Right hindlimb (tissue), 1 donor: ENCODE measurements at regions not wholly inside any gene's neighbourhood (a gene's known extent, or its start where the extent isn't known, plus 50 kb on each side); places are given as distances from the start of the nearest gene placed in this dataset.
A peak's percentile ranks its signal among the peaks of the same experiment; 100 is the strongest.

Experiments used
- DNase-seq: peaks from one replicate; pipeline ENCODE4 v3.0.0-alpha.2; 2018

DNA sequence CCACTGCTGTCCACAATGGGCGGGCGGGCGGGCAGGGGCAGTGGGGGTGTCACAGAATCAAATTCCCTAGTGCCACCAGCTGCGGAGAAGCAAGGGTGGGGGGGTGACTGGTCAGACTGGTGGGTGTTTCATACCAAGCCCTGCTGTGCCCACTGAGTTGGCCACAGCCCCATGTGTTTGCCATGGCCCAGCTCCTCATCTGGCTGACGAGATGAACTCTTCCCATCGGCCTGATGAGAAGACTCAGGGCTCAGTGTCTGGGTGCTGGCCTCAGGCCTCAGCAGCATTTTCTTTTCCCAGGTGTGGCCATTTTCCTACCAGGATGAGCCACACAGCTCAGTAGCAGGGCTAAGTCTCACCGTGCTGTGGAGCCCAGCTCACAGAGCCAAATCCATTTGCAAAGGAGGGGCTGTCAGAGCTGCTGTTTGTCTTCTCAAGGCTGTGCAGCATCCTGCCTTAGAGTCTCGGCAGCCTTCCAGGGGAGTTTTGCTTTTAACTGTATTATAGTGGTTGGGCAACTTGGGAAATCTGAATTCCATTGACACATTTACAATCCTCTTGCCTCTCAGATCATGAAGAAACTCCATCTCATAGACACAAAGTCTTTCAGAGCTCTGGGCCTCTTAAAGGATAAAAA, 176.8 kb downstream of the ABHD5 start:
- no peak for DNase-seq

DNA sequence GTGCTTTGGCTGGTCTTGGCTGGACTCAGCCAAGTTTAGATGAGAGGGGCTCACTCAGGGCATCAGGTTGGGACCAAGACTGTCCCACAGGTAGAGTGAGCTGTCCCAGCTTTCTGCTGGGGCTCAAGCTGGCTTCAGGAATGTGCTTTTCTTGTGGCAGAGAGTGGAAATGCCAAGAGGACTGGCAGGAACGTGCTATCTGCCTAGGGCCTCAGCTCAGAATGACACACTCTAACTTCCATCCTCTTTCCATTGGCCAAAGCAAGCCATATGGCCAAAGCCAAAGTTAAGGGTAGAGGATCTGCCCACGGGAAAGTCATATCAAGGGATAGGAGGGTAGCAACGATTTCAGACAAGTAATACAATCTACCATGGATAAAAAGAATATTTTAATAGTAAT, 178.8 kb downstream of the ABHD5 start:
- DNase-seq: no peak

DNA sequence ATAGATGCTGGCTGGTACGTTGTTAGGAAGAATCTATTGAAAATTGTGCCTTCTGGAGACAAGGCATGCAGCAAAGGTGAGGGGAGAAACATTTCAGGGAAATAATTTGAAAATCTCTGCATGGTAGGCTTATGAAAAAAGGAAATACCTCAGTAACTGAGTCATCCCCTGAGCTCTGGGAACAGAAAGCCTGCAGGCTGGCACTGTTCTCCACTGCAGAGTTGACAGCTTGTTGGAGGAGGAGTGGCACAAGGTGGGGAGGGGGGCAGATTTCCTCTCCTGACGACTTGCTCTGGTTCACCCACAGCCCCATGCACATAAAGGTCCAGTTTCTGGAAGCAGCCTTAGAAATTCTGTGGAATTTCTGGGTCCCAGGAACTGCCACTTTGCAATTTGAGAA, 179.4 kb downstream of the ABHD5 start:
- no peak for DNase-seq

DNA sequence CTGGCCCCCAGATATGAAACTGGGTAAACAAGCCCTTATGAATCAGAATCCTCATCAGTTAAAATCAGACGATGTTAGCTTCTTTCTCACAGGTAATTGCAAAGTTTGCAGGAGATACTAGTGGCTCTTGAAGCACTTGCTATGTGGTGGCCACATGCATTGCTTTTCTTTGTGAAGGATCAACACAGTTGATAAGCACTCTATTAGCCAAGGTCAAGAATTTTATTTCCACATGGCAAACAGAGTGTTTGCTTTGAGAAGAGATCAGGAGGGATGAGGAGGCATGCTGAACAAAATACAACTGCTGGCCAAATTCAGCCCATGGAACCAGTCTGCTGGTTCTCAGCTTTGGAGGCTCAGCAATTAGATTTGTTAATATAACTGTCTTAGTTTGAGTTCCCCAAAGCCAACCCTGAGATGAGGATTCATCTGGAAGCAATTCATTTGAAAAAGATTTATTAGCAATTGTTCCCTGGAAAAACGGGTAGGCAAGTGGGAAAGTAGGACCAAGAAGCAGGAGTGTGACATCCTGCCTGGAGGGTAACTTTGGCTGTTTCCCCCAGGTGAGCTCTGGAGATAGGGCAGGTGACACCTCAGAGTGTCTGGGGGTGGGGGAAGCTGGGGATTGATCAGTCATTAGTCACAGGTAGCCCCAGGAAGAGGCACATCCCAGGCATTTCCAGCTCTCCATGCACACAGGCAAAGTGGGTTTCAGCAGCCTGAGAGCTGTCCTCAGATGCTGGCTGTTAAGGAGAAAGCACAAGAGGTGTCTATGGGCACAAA, 180.3 kb downstream of the ABHD5 start:
- no peak for DNase-seq

DNA sequence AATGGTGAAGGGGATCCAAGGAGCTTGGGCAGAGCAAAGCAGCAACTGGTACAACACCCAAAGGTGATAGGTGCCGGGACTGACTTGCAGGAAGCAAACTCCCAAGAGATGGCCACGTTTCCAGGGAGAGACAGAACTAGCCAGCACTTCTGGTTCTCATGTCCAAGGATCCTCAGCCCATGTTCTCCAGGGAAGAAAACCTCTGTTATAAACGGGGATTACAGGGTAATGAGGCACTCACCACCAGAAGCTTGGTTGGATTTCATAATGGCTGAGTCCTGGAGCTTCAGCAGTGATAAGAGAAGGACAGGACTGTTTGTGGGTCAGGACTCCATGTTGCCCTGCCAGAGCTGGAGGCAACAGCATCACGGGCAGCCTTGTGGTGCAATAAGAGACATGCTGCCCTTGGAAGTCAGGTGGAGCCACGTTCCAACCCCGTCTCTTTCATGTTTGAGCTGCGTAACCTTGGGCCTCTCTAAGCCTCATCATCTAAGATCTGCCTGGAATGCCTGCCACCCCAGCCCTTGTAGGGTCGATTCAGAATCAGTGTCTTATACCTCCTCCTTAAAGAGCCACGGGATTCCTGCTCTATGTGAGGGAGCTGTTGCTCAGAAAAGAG, 181.0 kb downstream of the ABHD5 start:
- no peak for DNase-seq

DNA sequence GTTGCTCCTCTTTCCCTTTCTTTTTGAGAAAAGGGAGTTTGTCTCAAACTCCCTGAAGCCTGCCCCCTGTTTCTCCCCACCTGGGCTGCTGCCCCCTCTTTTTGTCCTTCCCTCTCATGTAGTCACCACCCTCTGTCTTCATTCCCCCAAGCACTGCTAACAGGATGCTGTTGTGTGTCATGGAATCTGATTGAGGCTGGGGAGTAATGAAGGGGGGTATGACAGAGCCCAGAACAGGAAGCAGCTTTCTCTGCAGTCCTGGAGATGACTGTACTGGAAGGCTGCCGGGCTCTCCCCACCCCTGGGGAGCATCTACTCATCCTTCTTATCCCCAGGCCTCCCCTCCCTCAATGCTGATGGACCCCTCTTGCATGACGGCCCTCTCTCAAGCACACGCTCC, 181.6 kb downstream of the ABHD5 start:
- no peak for DNase-seq

DNA sequence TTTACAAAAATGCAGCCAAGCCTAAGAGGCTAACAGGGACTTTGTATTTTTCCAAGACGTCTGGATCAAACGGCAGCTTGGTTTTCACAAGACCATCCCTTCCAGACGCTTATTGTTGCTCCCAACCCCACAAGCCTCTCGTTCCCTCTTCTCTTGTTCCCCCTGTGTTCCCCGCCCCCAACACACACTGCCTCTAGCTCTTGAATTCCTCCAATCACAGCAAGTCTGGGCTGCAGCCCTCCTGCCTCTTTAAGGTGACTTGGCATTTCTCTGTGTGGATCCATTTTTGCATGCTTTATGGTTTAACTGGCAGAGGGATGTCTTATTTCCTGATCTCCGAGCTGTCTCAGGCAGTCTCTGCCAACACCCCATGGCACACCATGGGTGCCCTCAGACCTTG, 182.2 kb downstream of the ABHD5 start:
- no peak for DNase-seq

DNA sequence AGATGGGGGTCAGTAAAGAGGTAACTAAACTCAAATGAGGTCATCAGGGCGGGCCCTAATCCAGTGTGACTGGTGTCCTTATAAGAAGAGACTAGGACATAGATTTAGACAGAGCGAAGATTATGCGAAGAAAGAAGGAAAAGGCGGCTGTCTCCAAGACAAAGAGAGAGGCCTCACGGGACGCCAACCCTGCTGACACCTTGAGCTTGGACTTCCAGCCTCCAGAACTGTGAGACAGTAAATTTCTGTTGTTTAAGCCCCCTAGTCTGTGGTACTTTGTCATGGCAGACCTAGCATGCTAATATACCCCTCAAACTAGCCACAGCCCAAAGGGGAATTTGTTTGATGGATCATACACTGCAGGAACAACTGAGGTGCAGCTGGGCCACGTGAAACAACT, 183.0 kb downstream of the ABHD5 start:
- DNase-seq: no peak

DNA sequence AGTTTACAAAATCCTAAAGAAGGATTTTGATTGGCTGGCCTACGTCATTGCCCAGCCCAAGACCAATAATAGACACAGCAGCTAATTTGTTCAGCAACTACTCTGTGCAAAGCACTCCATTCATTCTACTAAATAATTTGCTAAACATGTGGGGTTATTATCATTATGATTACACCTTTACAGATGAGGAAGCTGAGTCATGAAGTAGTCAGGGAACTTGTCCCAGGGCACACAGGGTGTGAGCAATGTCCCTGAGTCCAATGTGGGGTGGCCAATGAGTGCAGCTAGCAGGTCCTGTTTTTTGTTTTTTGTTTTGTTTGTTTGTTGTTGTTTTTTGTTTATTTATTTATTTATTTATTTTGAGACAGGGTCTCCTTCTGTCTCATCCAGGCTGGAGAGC, 183.6 kb downstream of the ABHD5 start:
- DNase-seq: no peak

DNA sequence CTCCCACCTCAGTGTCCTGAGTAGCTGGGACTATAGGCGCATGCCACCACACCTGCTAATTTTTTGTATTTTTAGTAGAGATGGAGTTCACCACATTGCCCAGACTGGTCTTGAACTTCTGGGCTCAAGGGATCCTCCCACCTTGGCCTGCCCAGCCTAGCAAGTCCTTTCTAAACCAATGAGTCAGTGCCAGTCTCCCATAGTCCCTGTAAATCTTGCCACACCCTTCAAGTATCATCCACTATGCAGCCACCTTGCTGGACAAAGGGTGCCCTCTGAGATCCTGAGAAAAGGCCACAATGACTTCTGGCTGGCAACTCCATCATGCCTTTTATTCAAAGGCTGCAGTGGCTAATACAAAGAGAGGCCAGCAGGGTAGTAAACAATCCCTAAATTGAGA, 184.0 kb downstream of the ABHD5 start:
- DNase-seq: no peak

DNA sequence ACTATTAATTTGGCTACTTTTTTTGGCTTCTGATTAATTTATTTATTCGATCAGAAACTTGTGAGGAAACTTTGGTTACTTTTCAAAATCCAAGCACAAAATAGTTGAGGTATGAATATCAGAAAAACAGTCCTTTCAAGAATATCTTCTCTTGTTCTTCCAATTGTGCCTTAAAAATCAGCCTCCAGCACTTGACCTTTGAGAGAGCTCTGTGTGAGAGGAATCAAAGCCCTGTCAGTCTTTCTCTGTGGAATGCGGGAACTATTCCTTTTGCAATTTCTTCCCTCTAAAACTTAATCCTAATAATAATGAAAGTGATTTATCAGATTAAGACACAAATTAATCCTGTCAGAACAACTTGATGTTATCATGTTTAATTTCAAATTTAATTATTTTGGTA, 185.9 kb downstream of the ABHD5 start:
- no peak for DNase-seq

DNA sequence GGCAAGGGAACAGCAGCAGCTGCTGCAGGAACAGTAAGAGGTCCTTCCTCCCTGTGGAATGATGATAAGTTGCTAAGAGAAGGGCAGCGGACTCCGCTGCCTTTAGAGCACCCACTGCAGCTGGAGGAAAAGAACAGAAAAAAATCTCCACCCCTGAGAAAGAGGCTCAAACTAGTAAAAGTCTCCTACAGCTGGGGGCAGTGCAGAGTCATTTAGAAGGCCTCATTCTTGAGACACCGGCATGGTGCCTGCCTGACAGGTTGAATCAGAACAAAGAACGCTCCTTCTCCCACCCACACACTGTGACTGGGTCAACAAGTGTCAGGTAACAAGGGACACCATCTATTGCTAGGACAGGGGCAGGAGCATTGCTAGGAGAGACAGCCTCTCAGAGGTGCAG, 188.4 kb downstream of the ABHD5 start:
- no peak for DNase-seq

DNA sequence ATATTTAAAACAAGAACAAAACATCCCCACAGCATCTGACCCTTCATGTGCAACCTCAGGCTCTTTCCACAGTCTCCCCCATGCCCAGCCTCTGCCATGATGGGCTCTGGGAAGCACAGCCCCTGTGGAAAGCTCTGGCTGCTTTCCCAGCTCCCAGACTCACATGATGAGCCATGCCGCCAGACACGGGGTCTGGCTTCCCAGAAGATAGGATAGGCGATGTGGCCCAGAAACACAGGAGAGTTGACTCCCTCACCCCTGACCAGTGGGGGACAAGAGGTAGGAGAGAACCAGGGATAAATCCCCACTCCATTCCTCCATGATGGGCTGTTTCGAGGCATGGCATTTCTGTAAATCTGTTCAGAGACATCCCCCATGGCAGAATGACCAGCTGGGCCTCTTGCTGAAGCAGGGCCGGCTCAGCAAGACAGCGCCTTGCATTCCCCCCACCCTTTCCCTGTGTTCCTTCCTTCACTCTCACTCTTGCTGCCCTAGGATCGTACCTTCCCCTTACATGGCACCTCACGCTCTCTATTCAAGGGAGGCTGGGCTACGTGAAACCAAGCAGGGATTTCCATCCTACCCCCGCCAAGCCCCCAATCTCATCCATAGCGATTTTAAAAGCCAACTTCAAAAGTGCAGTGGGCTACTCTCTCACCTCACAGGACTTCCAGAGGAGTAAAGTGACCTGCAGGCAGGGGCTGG, 192.4 kb downstream of the ABHD5 start:
- no peak for DNase-seq

DNA sequence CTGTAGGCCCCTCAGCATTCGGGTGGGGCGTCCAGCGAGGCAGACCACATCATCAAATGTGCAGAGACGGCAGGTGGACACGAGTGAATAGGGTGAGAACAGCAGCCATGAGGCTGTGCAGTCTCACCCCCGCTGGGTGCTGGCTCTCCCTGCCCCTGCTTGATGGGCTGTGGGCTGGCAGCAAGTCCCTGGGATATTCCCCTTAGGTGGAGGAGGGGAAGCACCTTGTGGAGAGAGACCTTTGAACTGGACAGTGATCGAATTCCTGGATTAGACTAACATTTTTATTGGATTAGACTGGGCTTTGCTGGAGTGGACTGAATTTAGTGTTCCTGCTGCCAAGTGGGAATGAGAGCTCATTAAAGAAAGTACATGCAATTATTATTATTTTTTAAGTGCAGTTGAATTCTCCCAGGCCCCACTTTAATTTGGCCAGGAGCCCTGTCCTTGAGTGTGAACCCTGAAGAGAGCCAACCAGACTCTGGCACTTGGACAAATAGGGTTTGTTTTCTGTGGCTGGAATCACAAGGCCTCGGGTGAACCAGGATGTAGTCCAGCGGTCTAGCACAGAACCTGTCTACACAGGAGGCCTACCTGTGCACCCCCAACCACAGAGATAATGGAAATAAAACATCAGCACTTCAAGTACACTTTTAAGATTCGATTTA, 193.1 kb downstream of the ABHD5 start:
- no peak for DNase-seq

DNA sequence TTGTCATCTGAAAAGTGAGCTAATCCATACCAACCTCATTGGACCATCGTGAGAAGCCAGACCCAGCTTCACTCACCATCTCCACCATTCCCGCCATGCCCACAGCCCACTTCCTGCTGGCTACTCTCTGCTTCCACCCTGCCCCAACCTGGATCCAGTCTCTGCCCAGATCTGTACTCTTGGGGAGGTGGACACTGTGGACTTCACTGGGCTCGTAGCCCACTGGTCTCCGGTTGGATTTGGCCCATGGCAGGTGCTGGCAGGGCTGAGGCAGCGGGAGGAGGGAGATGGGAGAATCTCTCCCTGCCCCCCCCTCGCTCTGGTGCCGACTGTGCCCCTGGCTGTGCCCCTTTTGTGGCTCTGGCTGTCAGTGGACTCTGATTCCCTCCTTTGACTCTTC, 193.8 kb downstream of the ABHD5 start:
- DNase-seq: no peak

DNA sequence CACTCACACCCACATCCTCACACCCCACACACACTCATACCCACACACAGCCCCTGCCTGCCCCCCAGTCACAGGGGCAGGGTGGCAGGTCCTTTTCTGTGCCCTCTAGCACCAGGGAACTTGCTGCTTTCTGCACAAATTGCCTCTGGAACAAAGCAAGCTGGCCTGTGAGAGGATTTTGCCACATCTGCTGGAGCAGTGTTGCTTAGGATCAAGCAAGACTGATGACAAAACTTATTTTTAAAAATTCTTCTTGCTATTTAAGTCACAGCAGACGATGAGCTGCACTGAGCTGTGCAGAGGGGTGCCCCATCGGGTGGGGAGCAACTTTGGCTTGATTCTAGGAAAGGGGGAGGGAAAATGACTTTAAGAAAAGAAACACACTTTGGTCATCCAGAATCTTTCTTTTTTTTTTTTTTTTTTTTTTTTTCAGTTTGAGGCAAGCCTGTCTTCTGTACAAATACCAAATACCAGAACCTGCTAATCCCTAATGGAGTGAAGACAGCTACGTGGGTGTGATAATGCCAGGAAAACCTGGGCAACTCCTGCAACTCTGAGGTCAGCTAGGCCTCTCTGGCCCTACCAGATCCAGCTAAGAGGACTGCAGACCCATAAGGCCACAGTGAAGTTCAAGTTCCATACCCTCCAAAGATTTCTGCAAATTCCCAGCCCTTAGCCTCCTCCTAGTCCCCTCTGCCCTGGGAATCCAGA, 195.3 kb downstream of the ABHD5 start:
- DNase-seq: no peak

DNA sequence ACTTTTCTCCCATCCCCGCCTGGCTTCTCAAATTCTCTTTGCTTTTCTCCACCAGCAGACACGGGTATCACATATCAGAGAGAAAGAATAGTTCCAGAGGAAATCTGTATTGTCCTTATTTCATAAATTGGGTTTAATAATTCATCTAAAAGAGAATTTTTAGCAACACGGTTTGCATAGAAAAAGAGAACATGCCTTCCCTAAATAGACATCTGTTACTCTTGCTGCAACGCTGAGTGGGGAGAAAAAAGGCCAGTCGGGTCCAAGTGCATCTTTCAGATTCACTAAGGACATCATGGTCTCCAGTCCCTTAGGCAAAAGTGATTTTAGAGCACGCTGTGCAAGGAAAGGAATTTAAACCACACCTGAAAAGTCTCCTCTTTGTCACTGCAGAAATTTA, 201.3 kb downstream of the ABHD5 start:
- DNase-seq: no peak

DNA sequence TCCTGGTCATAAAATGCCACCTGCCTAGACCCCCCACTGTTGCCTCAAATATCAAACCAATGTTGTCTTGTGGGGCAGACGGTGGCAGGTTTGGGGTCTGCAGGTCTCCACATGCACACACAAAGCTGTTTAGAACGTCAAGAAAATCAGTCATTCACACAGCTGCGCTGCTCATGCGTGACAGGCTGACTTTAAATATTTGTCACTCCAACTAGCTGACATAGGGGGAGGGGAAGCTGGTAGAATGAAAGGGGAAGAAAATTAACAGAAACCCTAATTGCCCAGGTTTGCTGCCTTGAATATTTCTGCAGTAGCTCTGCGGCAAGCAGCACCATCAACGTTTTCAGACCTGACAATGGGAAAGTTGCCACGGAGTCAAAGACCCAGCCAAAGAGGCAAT, 201.8 kb downstream of the ABHD5 start:
- no peak for DNase-seq

DNA sequence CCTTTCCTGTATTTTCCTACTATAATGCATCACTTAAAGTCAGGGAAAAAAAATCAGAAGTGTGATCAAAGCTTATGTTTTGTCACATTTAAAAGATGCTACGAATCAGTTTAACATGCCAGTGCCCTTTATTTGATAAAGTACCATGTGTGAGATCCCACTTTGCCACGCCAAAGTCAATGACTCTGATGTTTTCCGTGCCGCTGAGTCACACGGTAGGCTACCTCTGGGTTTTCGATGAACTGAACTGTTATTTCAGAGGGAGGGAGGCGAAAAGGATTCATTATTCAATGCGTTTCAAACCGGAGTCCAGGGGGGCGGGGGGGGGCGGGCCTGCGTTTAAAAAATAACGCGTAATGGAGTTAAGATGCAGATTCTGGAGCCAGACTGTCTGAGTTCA, 203.0 kb downstream of the ABHD5 start:
- no peak for DNase-seq

DNA sequence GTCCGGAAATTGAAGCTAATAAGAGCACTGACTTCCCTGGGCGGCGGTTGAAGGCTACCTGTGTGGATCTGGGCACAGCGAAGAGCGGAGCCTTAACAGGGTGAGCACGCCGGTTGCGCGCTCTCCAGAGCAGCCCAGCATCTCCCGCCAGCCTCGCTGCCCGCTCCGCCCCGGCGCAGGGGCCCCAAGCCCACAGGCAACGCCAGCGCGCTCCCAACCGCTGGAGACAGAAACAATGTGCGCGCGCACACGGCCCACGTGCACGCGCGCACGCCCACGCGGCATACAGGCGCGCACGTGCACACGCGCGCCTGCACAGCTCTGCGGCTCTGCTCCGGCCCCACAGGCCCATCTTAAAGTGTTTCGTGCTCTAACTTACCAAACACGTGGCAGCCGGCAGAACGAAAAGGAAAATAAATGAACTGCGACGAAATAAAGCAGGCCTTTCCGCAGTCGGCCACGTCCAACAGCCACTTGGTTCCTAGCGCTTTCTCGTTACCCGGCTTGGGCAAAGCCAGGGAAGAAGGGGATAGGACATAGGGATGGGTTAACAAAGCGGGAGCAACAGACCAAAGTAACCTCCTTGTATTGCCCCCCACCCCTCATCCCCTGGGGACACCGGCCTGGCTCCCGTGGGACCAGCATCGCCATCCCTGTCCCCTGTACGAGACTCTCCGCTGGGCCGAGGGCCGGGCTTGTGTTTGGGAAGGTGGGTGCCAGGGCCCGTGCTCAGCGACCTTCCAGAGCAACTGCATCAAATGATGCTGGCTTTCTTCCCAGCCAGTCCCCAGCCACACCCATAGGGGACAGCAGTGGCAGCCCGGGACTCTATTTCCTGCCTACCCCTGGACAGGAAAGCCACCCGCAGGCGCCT, 203.7 kb downstream of the ABHD5 start:
- peak; percentile 86 for DNase-seq

DNA sequence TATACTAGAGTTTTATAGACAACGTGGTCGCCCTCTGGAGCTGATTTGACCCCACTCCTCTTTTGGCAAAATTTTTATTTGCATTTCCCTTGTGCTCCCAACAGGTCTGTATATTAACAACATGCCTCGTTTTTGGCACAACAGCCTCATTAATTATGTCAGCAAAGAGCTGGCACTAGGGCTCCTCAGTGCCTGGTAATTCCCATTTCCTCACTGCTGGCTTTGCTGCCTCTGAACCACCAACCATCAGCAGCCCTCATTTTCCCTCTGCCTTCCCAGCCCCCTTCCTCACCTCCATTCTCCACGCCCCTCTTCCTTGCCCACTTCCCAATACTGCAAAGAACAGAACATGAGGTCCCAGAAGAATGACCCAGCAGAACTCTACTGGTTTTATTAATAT, 204.8 kb downstream of the ABHD5 start:
- DNase-seq: no peak

DNA sequence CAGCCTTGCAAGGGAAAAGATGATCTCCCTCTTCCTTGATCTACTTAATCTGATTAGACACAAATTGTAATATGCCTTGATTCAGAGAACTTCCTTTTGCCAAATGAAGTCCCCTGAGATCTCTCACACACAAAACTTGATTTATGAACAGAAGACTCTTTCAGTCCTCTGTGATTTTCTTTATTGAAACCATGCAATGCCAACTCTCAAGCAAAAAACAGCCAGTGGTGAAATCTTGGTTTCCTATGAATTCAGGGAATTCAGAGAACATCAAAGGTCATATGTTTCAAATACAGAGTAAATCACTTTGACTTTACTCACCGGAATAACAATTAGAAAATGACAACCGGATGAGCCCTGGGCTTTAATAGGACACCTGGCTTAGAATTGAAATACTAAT, 211.7 kb downstream of the ABHD5 start:
- DNase-seq: no peak
